HCT116 (cell line): ENCODE measurements at regions not wholly inside any gene's neighbourhood (a gene's known extent, or its start where the extent isn't known, plus 50 kb on each side); places are given as distances from the start of the nearest gene placed in this dataset.
"Not testable (repeated sequence)": the region's sequence is repeated elsewhere in the genome, so short reads cannot be mapped to it uniquely, and the experiment has no call there.

Source experiments
- ATAC-seq: fragments of 200-7000 bp; cut with Tn5 transposase; 2 replicates; pipeline ENCODE4 v1.9.1; 2020; ENCODE audit warnings: mild to moderate bottlenecking, moderate library complexity
- BruUV-seq: library from RNA; stranded (reverse); fragments of 400-500 nt; replicated peaks from 2 replicates; lab custom pipeline; 2021; lab: Mats Ljungman, UMichigan
- CTCF ChIA-PET: fragments of 300-600 bp; sonication (Branson Sonifier 250); formaldehyde crosslinking; loops from one replicate; lab custom pipeline; 2021; ENCODE audit warnings: antibody characterized with exemption; lab: Charles Lee
- POLR2A ChIA-PET: fragments of 300-600, 350-600 bp; sonication (Branson Sonifier 250); formaldehyde crosslinking; loops from one replicate; lab custom pipeline; 2021; ENCODE audit warnings: antibody characterized with exemption; lab: Charles Lee
- RAD21 ChIA-PET, 2 experiments: fragments of 300-600 bp; sonication (Branson Sonifier 250); formaldehyde crosslinking; loops; one replicate each; lab custom pipeline; 2023; ENCODE audit warnings: low total read pairs in 2 of 2; ENCODE audit not compliant: uncharacterized antibody in 2 of 2, unreplicated experiment in 2 of 2, low non-redundant PET in 1 of 2; lab: Charles Lee
- DNase-seq: peaks from one replicate; pipeline ENCODE4 v3.0.0-alpha.2; 2010; ENCODE audit warnings: low read depth, low spot score
- H2AFZ ChIP-seq: fragments of 200-600 bp; shearing (Covaris generic), sonication (generic); 2 replicates; pipeline ENCODE4 v1.6.1; 2017; ENCODE audit warnings: low read depth, mixed run types, mixed read lengths, antibody characterized with exemption, low read length; ENCODE audit not compliant: poor library complexity, severe bottlenecking
- H3K27ac ChIP-seq: 2 replicates; pipeline ENCODE4 v1.5.1; 2012; ENCODE audit warnings: low read depth, low read length
- H3K27me3 ChIP-seq: fragments of 200-600 bp; sonication (generic); 2 replicates; pipeline ENCODE4 v1.6.1; 2016; ENCODE audit warnings: mixed run types, low read length, mixed read lengths; ENCODE audit not compliant: insufficient read depth
- H3K36me3 ChIP-seq, 2 experiments: fragments of 200-500 bp in 1 of 2; fragments of 200-600 bp in 1 of 2; sonication (Bioruptor generic) in 1 of 2; sonication (generic) in 1 of 2; 2 replicates each; pipeline versions ENCODE4 v1.5.1 to v1.6.1; 2014 to 2016; ENCODE audit warnings: low read length in 2 of 2, inconsistent platforms in 1 of 2, mixed read lengths in 1 of 2, mixed run types in 1 of 2; ENCODE audit not compliant: insufficient read depth in 2 of 2, control insufficient read depth in 1 of 2
- H3K4me1 ChIP-seq, 2 experiments: fragments of 200-600 bp in 1 of 2; sonication (generic) in 1 of 2; 2 replicates each; pipeline versions ENCODE4 v1.5.1 to v1.6.1; 2012 to 2017; ENCODE audit warnings: low read length in 2 of 2, inconsistent platforms in 1 of 2, mild to moderate bottlenecking in 1 of 2, mixed read lengths in 1 of 2, mixed run types in 1 of 2, moderate library complexity in 1 of 2; ENCODE audit not compliant: insufficient read depth in 2 of 2, control insufficient read depth in 1 of 2
- H3K4me2 ChIP-seq: fragments of 200-600 bp; sonication (generic); 2 replicates; pipeline ENCODE4 v1.6.1; 2017; ENCODE audit warnings: mixed run types, low read length, mixed read lengths
- H3K4me3 ChIP-seq, 2 experiments: fragments of 200-600 bp in 1 of 2; sonication (generic) in 1 of 2; replicated peaks in 1 of 2; 2 replicates each; pipeline ENCODE4 v1.5.1; 2011 to 2016; ENCODE audit warnings: low read length in 2 of 2, control low read depth in 1 of 2, low read depth in 1 of 2, mild to moderate bottlenecking in 1 of 2, mixed read lengths in 1 of 2, mixed run types in 1 of 2
- H3K79me2 ChIP-seq: fragments of 200-600 bp; sonication (generic); 2 replicates; pipeline ENCODE4 v1.6.1; 2017; ENCODE audit warnings: mild to moderate bottlenecking, mixed run types, low read length, moderate library complexity, mixed read lengths; ENCODE audit not compliant: insufficient read depth
- H3K9ac ChIP-seq: fragments of 200-600 bp; sonication (generic); 2 replicates; pipeline ENCODE4 v1.6.1; 2016; ENCODE audit warnings: low read length, mixed read lengths
- H3K9me2 ChIP-seq: fragments of 200-600 bp; sonication (generic), shearing (Covaris generic); 2 replicates; pipeline ENCODE4 v1.6.1; 2017; ENCODE audit warnings: mixed run types, mild to moderate bottlenecking, moderate library complexity; ENCODE audit not compliant: insufficient read depth
- H3K9me3 ChIP-seq, 2 experiments: fragments of 200-500 bp in 1 of 2; fragments of 200-600 bp in 1 of 2; sonication (Bioruptor generic) in 1 of 2; sonication (generic) in 1 of 2; 2 replicates each; pipeline ENCODE4 v1.6.1; 2014 to 2017; ENCODE audit warnings: low read length in 2 of 2, mixed read lengths in 2 of 2, inconsistent platforms in 1 of 2, low read depth in 1 of 2, mild to moderate bottlenecking in 1 of 2, mixed run types in 1 of 2, moderate library complexity in 1 of 2; ENCODE audit not compliant: control insufficient read depth in 1 of 2, insufficient read depth in 1 of 2
- H4K20me1 ChIP-seq: fragments of 200-600 bp; sonication (generic), shearing (Covaris generic); 2 replicates; pipeline ENCODE4 v1.6.1; 2017; ENCODE audit warnings: mixed run types, mild to moderate bottlenecking, moderate library complexity; ENCODE audit not compliant: insufficient read depth
- ATF3 ChIP-seq: IDR thresholded peaks from 2 replicates; pipeline ENCODE4 v1.6.1; 2012
- CTCF ChIP-seq, 3 experiments: fragments of 200-600 bp in 1 of 3; sonication (generic) in 1 of 3; IDR thresholded peaks in 2 of 3; conservative IDR thresholded peaks in 1 of 3; 2 replicates each; pipeline ENCODE4 v1.5.1; 2012 to 2017; ENCODE audit warnings: low read depth in 2 of 3, low read length in 2 of 3, antibody characterized with exemption in 1 of 3, borderline replicate concordance in 1 of 3, control low read depth in 1 of 3, mild to moderate bottlenecking in 1 of 3, mixed read lengths in 1 of 3, mixed run types in 1 of 3, moderate library complexity in 1 of 3; ENCODE audit not compliant: insufficient read depth in 1 of 3
- EGR1 ChIP-seq: IDR thresholded peaks from 2 replicates; pipeline ENCODE4 v1.6.1; 2012; ENCODE audit warnings: low read depth
- FOSL1 ChIP-seq: IDR thresholded peaks from 2 replicates; pipeline ENCODE4 v1.6.1; 2012; ENCODE audit warnings: low read depth
- JUND ChIP-seq: IDR thresholded peaks from 2 replicates; pipeline ENCODE4 v1.6.1; 2012
- RAD21 ChIP-seq: IDR thresholded peaks from 2 replicates; pipeline ENCODE4 v1.6.1; 2012; ENCODE audit warnings: low read depth, mild to moderate bottlenecking
- SIN3A ChIP-seq: IDR thresholded peaks from 2 replicates; pipeline ENCODE4 v1.6.1; 2012; ENCODE audit warnings: low read depth
- TCF7L2 ChIP-seq: IDR thresholded peaks from 2 replicates; pipeline ENCODE4 v1.7.0; 2011; ENCODE audit warnings: borderline replicate concordance, inconsistent platforms; ENCODE audit not compliant: insufficient read depth, insufficient read length; ENCODE audit errors: extremely low read depth
- YY1 ChIP-seq: IDR thresholded peaks from 2 replicates; pipeline ENCODE4 v1.6.1; 2011; ENCODE audit warnings: low read length, low read depth, moderate library complexity, mild to moderate bottlenecking; ENCODE audit not compliant: insufficient replicate concordance; ENCODE audit errors: extremely low read depth
- ZFX ChIP-seq: fragments of 450-650 bp; IDR thresholded peaks from 2 replicates; pipeline ENCODE4 v1.6.1; 2017
- intact Hi-C: fragments of 100-400 bp; cut with micrococcal nuclease; formaldehyde crosslinking; loops from 2 replicates; pipeline ENCODE4 v1.10.0; 2022
- TF ChIP-seq, protein P1 (sequence below): IDR thresholded peaks from 2 replicates; pipeline ENCODE4 v1.6.1; 2011; ENCODE audit warnings: mild to moderate bottlenecking, low read length, moderate library complexity; ENCODE audit not compliant: insufficient replicate concordance; ENCODE audit errors: extremely low read depth
- TF ChIP-seq, protein P2 (sequence below): IDR thresholded peaks from 2 replicates; pipeline ENCODE4 v1.6.1; 2012; ENCODE audit warnings: low read depth

GRCh38 chr11:13561860-13562259 is 66.1 kb upstream of the PTH start:
- Histone ChIP-seq H3K27me3 (no peaks in the 10 kb centered on the region), H3K4me3 (no peak overlapping the region), H3K4me1 (no peaks in the 10 kb centered on the region)
- TF ChIP-seq ZFX, result no peak
- TF ChIP-seq, protein P1, sequence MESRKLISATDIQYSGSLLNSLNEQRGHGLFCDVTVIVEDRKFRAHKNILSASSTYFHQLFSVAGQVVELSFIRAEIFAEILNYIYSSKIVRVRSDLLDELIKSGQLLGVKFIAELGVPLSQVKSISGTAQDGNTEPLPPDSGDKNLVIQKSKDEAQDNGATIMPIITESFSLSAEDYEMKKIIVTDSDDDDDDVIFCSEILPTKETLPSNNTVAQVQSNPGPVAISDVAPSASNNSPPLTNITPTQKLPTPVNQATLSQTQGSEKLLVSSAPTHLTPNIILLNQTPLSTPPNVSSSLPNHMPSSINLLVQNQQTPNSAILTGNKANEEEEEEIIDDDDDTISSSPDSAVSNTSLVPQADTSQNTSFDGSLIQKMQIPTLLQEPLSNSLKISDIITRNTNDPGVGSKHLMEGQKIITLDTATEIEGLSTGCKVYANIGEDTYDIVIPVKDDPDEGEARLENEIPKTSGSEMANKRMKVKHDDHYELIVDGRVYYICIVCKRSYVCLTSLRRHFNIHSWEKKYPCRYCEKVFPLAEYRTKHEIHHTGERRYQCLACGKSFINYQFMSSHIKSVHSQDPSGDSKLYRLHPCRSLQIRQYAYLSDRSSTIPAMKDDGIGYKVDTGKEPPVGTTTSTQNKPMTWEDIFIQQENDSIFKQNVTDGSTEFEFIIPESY, result no peak
- TF ChIP-seq EGR1, result no peak
- TF ChIP-seq, protein P2, sequence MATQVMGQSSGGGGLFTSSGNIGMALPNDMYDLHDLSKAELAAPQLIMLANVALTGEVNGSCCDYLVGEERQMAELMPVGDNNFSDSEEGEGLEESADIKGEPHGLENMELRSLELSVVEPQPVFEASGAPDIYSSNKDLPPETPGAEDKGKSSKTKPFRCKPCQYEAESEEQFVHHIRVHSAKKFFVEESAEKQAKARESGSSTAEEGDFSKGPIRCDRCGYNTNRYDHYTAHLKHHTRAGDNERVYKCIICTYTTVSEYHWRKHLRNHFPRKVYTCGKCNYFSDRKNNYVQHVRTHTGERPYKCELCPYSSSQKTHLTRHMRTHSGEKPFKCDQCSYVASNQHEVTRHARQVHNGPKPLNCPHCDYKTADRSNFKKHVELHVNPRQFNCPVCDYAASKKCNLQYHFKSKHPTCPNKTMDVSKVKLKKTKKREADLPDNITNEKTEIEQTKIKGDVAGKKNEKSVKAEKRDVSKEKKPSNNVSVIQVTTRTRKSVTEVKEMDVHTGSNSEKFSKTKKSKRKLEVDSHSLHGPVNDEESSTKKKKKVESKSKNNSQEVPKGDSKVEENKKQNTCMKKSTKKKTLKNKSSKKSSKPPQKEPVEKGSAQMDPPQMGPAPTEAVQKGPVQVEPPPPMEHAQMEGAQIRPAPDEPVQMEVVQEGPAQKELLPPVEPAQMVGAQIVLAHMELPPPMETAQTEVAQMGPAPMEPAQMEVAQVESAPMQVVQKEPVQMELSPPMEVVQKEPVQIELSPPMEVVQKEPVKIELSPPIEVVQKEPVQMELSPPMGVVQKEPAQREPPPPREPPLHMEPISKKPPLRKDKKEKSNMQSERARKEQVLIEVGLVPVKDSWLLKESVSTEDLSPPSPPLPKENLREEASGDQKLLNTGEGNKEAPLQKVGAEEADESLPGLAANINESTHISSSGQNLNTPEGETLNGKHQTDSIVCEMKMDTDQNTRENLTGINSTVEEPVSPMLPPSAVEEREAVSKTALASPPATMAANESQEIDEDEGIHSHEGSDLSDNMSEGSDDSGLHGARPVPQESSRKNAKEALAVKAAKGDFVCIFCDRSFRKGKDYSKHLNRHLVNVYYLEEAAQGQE, result no peak
- no peak for TF ChIP-seq SIN3A
- TF ChIP-seq TCF7L2, result no peak
- TF ChIP-seq FOSL1, result no peak
- no peak for TF ChIP-seq CTCF (IDR thresholded peaks at IDR 0.05 in 2 of 3, conservative IDR thresholded peaks at IDR 0.05 in 1 of 3; ENCODE audit: borderline replicate concordance in 1 of 3, insufficient read depth in 1 of 3, low read depth in 2 of 3, low read length in 2 of 3)
- no peak for TF ChIP-seq YY1
- no peak for TF ChIP-seq RAD21
- no peak for TF ChIP-seq ATF3
- no peak for TF ChIP-seq JUND
- TF ChIP-seq, all 23 proteins: peak for 0
- no peak for DNase-seq
- H3K9me2 ChIP-seq, result no peaks in the 10 kb centered on the region
- BruUV-seq, result no TSS peak
- H3K4me2 ChIP-seq, result no peak overlapping the region
- no peak overlapping the region for H2AFZ ChIP-seq
- peak; percentile 50 for ATAC-seq
- RAD21 ChIA-PET, result no interaction called here
- no peaks in the 10 kb centered on the region for H4K20me1 ChIP-seq
- H3K9ac ChIP-seq, result no peak overlapping the region
- H3K9me3 ChIP-seq, result no peaks in the 10 kb centered on the region
- no peaks in the 10 kb centered on the region for H3K36me3 ChIP-seq
- CTCF ChIA-PET, result no interaction called here
- no peaks in the 10 kb centered on the region for H3K79me2 ChIP-seq
- no peak overlapping the region for H3K27ac ChIP-seq
- intact Hi-C loops, result no loop called here
- POLR2A ChIA-PET, result no interaction called here

DNA sequence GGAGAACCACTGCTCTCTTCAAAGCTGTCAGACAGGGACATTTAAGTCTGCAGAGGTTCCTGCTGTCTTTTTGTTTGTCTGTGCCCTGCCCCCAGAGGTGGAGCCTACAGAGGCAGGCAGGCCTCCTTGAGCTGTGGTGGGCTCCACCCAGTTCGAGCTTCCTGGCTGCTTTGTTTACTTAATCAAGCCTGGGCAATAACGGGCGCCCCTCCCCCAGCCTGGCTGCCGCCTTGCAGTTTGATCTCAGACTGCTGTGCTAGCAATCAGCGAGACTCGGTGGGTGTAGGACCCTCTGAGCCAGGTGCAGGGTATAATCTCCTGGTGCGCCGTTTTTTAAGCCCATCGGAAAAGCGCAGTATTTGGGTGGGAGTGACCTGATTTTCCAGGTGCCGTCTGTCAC is 64.5 kb upstream of the PTH start:
- H3K4me1 ChIP-seq, H3K79me2 ChIP-seq, H3K9me3 ChIP-seq, intact Hi-C loops, H2AFZ ChIP-seq, H3K27me3 ChIP-seq, DNase-seq, H3K4me3 ChIP-seq, H3K36me3 ChIP-seq, H3K27ac ChIP-seq, H4K20me1 ChIP-seq, H3K4me2 ChIP-seq, H3K9ac ChIP-seq, ATAC-seq, POLR2A ChIA-PET, CTCF ChIA-PET, BruUV-seq, H3K9me2 ChIP-seq, RAD21 ChIA-PET: not testable (repeated sequence)
